ENCODE measurements at regions not wholly inside any gene's neighbourhood (a gene's known extent, or its start where the extent isn't known, plus 50 kb on each side); places are given as distances from the start of the nearest gene placed in this dataset.

DNA sequence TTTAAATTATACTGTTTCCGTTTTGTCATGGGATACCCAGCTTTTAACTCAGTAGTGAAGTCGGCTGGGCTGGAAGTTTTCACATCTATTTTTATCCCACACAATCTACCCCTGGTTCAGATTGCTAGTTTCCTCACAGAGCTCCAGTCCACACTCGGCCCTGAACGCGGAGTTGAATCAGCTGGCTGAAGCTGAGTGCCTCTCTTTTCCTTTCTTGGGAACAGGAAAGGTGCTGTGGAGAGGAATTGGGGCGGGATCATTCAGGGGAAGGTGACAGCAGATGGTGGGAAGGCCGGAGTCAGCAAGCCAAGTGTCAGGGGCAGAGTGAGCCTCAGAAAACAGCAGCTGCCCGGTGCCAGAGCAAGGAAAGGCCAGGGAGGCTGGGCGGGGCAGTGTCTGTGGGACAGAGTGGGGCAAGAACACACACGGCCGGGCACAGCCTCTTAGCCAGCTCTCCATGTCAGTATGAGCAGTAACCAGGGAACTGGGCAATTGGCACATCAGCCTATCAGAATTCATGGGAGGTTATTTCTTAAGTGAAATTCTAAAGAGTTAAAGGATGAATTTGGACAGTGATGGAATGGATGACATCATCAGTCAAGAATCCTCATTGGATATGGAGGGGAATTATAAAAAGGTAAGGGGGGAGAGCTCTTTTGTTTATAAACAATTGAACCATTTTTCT, 135.7 kb upstream of the IL12A start:
- no peaks in the 10 kb centered on the region for H3K27me3 ChIP-seq (ENCODE audit: insufficient read depth, low read depth, low read length)
- H4K20me1 ChIP-seq (ENCODE audit: insufficient read depth), result no peaks in the 10 kb centered on the region
- no peaks in the 10 kb centered on the region for H3K36me3 ChIP-seq (ENCODE audit: insufficient read depth, low read length)
- no peak overlapping the region for H3K9ac ChIP-seq (ENCODE audit: low read length)
- TF ChIP-seq POLR2AphosphoS5 (IDR thresholded peaks at IDR 0.05) (no peak), EP300 (conservative IDR thresholded peaks at IDR 0.05; ENCODE audit: poor library complexity, severe bottlenecking) (no peak), CTCF (IDR thresholded peaks at IDR 0.05; ENCODE audit: poor library complexity, severe bottlenecking) (no peak)
- H3K27ac ChIP-seq (ENCODE audit: low read length), result no peak overlapping the region
- H3K79me2 ChIP-seq (replicated peaks; ENCODE audit: insufficient read depth, low read length), result peaks cover 47% of the 10 kb centered on the region
- H3K4me2 ChIP-seq (ENCODE audit: low read length), result no peak overlapping the region
- no peaks in the 10 kb centered on the region for H3F3A ChIP-seq (ENCODE audit: insufficient read depth, low read length, poor library complexity, severe bottlenecking)
- H2AFZ ChIP-seq (ENCODE audit: low read depth, low read length), result no peak overlapping the region
- H3K9me3 ChIP-seq (ENCODE audit: low read length), result no peaks in the 10 kb centered on the region
- no peak overlapping the region for H3K4me3 ChIP-seq (ENCODE audit: low read length)
- no peaks in the 10 kb centered on the region for H3K9me2 ChIP-seq (ENCODE audit: insufficient read depth, low read length)

DNA sequence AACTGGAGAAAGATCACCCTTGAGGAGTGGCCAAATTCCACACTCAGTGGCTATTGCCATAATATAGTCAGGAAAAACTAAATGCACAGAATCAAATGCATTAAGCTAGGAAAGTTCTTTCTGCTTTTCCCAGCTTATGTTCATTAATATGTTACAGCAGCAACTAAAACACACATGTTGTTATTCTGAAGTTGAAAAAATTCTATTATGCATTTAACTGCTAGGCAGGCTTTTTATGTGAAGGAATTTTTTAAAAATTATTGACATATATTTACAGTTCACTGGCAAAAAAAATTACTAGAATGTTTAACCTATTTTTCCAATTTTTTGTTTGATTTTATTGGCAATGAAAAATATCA, 135.2 kb upstream of the IL12A start:
- no peaks in the 10 kb centered on the region for H3K36me3 ChIP-seq (ENCODE audit: insufficient read depth, low read length)
- peaks cover 48% of the 10 kb centered on the region for H3K79me2 ChIP-seq (replicated peaks; ENCODE audit: insufficient read depth, low read length)
- no peak overlapping the region for H2AFZ ChIP-seq (ENCODE audit: low read depth, low read length)
- H3K27me3 ChIP-seq (ENCODE audit: insufficient read depth, low read depth, low read length), result no peaks in the 10 kb centered on the region
- H3K4me3 ChIP-seq (ENCODE audit: low read length), result no peak overlapping the region
- no peaks in the 10 kb centered on the region for H3K9me3 ChIP-seq (ENCODE audit: low read length)
- no peak overlapping the region for H3K27ac ChIP-seq (ENCODE audit: low read length)
- no peaks in the 10 kb centered on the region for H3F3A ChIP-seq (ENCODE audit: insufficient read depth, low read length, poor library complexity, severe bottlenecking)
- no peaks in the 10 kb centered on the region for H4K20me1 ChIP-seq (ENCODE audit: insufficient read depth)
- H3K9me2 ChIP-seq (ENCODE audit: insufficient read depth, low read length), result no peaks in the 10 kb centered on the region
- no peak overlapping the region for H3K4me2 ChIP-seq (ENCODE audit: low read length)
- no peak for TF ChIP-seq CTCF (IDR thresholded peaks at IDR 0.05; ENCODE audit: poor library complexity, severe bottlenecking)
- no peak for TF ChIP-seq REST (IDR thresholded peaks at IDR 0.05; ENCODE audit: borderline replicate concordance)
- no peak for TF ChIP-seq TAF1 (IDR thresholded peaks at IDR 0.05; ENCODE audit: low read depth)
- no peak for TF ChIP-seq POLR2AphosphoS5 (IDR thresholded peaks at IDR 0.05)
- TF ChIP-seq EZH2 (IDR thresholded peaks at IDR 0.05; ENCODE audit: borderline replicate concordance, insufficient read depth, low read length, poor library complexity, severe bottlenecking), result no peak
- no peak for TF ChIP-seq EP300 (conservative IDR thresholded peaks at IDR 0.05; ENCODE audit: poor library complexity, severe bottlenecking)
- TF ChIP-seq SMC3 (conservative IDR thresholded peaks at IDR 0.05; ENCODE audit: poor library complexity), result no peak
- no peak for TF ChIP-seq MXI1 (conservative IDR thresholded peaks at IDR 0.05; ENCODE audit: poor library complexity, severe bottlenecking)
- TF ChIP-seq RAD21 (conservative IDR thresholded peaks at IDR 0.05), result no peak
- no peak overlapping the region for H3K9ac ChIP-seq (ENCODE audit: low read length)

Data from neural cell (in vitro differentiated cells).